SHP77 treated with DMSO at 0.1 percent for 48 hours (cell line): ENCODE measurements at regions not wholly inside any gene's neighbourhood (a gene's known extent, or its start where the extent isn't known, plus 50 kb on each side); places are given as distances from the start of the nearest gene placed in this dataset.

Experiments used
- DNase-seq: peaks from one replicate; lab custom pipeline; 2025; lab: John Stamatoyannopoulos, UW

- no peak for DNase-seq
These were observed 136.7 kb downstream of the CAVIN4 start for GRCh38 chr9:100714372-100715099.

- no peak for DNase-seq
These were observed 137.2 kb downstream of the CAVIN4 start for GRCh38 chr9:100715100-100715380.

- no peak for DNase-seq
These were observed 140.8 kb downstream of the CAVIN4 start for GRCh38 chr9:100718717-100719116.

GRCh38 chr9:100720922-100721321, 143.0 kb downstream of the CAVIN4 start:
- no peak for DNase-seq

GRCh38 chr9:100724886-100725285, 147.0 kb downstream of the CAVIN4 start:
- DNase-seq: no peak

GRCh38 chr9:100725371-100725770, 147.5 kb downstream of the CAVIN4 start:
- DNase-seq: no peak

- no peak for DNase-seq
These were observed 151.5 kb downstream of the CAVIN4 start for GRCh38 chr9:100729336-100729895.

GRCh38 chr9:100730086-100730485, 152.2 kb downstream of the CAVIN4 start:
- DNase-seq: no peak

GRCh38 chr9:100731038-100731556, 153.2 kb downstream of the CAVIN4 start:
- DNase-seq: no peak

- no peak for DNase-seq
These were observed 153.7 kb downstream of the CAVIN4 start for GRCh38 chr9:100731557-100731956.

GRCh38 chr9:100739208-100739607, 161.3 kb downstream of the CAVIN4 start:
- DNase-seq: no peak

GRCh38 chr9:100739666-100740065, 161.8 kb downstream of the CAVIN4 start:
- DNase-seq: no peak

- peak; percentile 1 for DNase-seq
These were observed 171.1 kb downstream of the CAVIN4 start for GRCh38 chr9:100748930-100749329.

GRCh38 chr9:100756217-100756616, 178.3 kb downstream of the CAVIN4 start:
- DNase-seq: peak; percentile 30

- DNase-seq: no peak
These were observed 181.3 kb downstream of the CAVIN4 start for GRCh38 chr9:100759215-100759614.

GRCh38 chr9:100761276-100761802, 183.5 kb downstream of the CAVIN4 start:
- DNase-seq: no peak

GRCh38 chr9:100774326-100774725, 196.4 kb downstream of the CAVIN4 start:
- DNase-seq: no peak

- no peak for DNase-seq
These were observed 197.1 kb downstream of the CAVIN4 start for GRCh38 chr9:100774962-100775361.

- DNase-seq: no peak
These were observed 198.0 kb downstream of the CAVIN4 start for GRCh38 chr9:100775912-100776311.

- DNase-seq: no peak
These were observed 206.9 kb downstream of the CAVIN4 start for GRCh38 chr9:100784755-100785154.

- DNase-seq: no peak
These were observed 208.1 kb downstream of the CAVIN4 start for GRCh38 chr9:100785946-100786345.

- no peak for DNase-seq
These were observed 216.9 kb downstream of the CAVIN4 start for GRCh38 chr9:100794738-100795269.

- no peak for DNase-seq
These were observed 224.6 kb upstream of the PLPPR1 start for GRCh38 chr9:100803956-100804355.
